GM19023 (cell line): ENCODE measurements at regions not wholly inside any gene's neighbourhood (a gene's known extent, or its start where the extent isn't known, plus 50 kb on each side); places are given as distances from the start of the nearest gene placed in this dataset.
"Not testable (repeated sequence)": the region's sequence is repeated elsewhere in the genome, so short reads cannot be mapped to it uniquely, and the experiment has no call there.

ENCODE experiments used
- ATAC-seq: cut with Tn5 transposase; IDR thresholded peaks from one replicate; pipeline ENCODE4 v1.9.1; 2021; ENCODE audit warnings: mild to moderate bottlenecking, moderate library complexity; ENCODE audit not compliant: unreplicated experiment

DNA sequence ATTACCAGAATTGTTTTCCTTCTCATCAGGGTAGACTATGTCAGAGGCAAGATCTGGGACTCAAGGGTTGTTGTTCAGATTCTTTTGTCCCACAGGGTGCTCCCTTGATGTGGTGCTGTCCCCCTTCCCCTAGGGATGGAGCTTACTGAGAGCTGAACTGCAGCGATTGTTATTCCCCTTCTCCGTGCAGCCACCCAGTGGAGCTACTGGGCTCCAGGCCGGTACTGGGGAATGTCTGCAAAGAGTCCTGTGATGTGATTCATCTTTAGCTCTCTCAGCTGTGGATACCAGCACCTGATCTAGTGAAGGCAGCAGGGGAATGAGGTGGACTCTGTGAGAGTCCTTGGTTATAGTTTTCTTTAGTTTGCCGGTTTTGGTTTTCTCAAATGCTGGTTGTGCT is 247.4 kb upstream of the HAND2 start:
- no peak for ATAC-seq

DNA sequence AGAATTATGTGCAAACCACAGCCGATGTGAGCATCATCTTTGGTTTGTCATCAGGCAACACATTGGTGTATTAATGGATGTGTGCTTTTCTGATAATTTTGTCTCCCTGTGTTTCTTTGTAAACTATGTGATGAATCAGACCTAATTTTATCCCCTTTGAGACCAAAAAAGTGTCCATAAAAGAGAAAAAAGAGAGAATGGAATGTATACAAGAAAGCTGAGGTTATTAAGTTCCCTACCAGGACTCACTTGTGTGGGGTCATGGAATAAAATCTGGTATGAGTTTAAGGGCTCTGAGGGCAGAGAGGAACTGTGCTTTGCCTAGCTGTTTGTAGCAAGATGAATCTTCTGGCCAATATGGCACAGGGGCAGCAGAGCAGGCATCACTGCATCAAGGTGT is 239.5 kb upstream of the HAND2 start:
- ATAC-seq, result no peak

GRCh38 chr4:173767650-173768049 is 237.6 kb upstream of the HAND2 start:
- ATAC-seq, result no peak

DNA sequence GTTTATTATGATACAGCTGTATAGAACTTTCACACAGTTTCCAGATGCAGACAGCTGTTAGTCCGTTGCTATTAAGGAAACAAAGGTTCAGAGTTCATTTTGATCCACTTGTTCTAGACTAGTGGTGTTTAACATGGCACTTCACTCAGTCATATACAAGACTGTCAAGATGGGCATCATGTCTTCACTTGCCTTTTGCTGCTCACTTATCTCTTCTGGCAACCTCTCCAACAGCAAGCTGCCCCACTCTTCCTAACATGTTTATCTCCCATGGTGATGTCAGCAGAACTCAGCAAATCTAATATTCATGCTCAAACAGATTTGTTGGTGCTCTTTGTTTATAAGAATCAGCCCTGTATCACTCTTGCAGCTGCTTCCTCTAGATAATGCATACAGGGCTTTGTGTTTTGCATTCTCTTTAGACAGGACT is 236.2 kb upstream of the HAND2 start:
- ATAC-seq, result no peak

GRCh38 chr4:173765751-173766150 is 235.7 kb upstream of the HAND2 start:
- no peak for ATAC-seq

DNA sequence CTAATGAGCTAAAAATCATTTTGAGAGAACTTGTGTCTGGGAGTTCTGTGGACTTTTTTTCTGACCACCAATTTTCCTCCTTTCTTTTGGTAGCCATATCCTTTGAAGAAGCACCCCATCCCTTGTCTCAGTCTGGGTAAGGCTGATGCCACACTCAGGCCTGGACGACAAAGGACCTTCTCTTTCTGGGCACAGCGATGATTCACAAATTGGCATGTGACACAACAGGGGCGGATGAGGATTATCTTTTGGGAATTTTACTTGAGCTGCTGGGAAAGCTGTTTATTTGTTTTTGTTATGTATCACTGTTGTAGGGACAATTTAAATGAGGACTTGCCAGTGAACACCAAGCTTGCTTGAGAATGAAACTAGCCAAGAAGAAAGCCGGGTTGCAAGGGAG is 233.4 kb upstream of the HAND2 start:
- no peak for ATAC-seq

- no peak for ATAC-seq
These were observed 231.9 kb upstream of the HAND2 start for GRCh38 chr4:173761938-173762337.

DNA sequence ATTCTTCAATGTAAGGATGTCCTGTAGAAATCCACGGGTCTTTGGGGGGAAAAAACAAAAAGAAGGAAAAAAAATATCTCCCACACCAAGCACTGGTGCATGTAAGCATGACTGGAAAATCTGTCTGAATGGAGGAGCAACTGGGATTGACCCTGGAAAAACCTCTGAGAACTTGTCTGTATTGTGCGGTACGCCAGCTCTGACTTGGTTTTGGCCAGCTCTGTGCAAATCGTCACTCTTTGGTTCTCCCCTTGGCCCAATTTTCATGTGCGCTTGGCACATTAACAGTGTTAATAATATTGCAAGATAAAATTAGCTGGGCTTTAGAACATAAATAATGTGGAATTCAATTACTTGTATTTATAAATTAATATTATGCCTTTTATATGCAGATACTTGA is 231.2 kb upstream of the HAND2 start:
- ATAC-seq, result no peak

DNA sequence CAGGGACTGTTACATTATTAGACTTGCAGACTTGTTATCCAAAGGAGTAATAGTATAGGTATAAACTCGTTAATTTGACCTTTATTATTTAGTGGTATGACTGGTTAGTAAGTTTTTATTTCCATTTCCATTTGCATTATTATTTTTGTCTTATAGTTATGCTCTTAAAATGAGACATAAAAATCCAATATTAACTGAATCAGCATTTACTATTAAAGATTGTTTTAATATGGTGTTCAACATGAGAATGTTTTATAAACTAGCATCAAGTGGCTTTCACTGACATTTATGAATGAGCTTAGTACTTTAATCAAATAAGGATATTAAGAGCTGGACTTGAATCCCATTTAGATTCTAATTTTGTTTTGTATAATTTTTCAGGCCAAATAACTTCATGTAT is 228.1 kb upstream of the HAND2 start:
- no peak for ATAC-seq

DNA sequence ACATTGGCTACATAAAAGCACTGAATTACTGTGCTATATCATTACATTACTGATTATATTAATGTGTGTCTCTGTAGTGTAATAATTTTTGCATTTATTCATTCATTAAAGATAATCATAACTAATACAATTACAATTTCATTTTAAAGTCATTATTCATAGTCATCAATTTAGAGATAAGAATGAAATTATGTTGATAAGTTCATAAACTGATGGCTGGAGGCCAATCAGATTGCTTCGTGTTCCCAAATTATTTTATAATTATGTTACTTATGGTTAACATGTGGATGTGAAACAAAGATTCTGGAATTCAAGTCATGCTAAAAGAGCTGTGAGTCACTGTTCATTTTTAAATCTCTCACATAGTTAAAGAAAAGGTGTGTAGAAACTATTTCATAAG is 223.4 kb upstream of the HAND2 start:
- ATAC-seq, result no peak

DNA sequence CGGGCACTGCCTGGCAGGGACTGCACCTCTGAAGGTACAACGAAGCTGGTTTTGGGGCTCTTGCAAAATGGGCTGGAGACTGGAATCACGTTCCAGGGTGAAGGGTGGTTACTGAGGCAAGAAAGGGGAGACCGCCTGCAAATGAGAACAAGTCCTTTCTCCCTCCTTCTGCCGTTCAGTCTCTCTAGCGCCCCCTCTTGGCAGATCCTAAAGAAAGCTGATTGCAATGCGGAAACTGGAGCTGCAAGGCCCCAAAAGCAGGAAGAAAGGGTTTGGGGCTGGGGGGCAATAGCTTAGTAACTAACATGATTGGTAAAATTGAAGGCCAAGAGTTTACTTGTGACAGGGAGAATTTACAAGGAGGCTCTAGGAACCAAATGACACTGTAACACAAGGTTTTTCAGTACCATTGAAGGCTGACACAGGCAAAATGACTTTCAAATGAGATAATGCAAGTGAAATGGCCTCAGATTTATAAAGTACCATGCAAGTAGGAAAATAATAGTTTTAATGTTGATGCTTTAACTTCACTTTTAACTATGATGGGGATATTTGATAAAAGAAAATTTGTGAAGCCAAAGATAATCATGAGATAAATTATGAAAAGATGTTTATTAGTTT is 222.7 kb upstream of the HAND2 start:
- ATAC-seq, result no peak

GRCh38 chr4:173748353-173748752 is 218.3 kb upstream of the HAND2 start:
- no peak for ATAC-seq

- no peak for ATAC-seq
These were observed 217.7 kb upstream of the HAND2 start for GRCh38 chr4:173747537-173748257.

GRCh38 chr4:173746424-173746823 is 216.4 kb upstream of the HAND2 start:
- ATAC-seq, result no peak

- ATAC-seq, result no peak
These were observed 215.7 kb upstream of the HAND2 start for GRCh38 chr4:173745765-173746164.

GRCh38 chr4:173736840-173737239 is 206.8 kb upstream of the HAND2 start:
- ATAC-seq, result no peak

DNA sequence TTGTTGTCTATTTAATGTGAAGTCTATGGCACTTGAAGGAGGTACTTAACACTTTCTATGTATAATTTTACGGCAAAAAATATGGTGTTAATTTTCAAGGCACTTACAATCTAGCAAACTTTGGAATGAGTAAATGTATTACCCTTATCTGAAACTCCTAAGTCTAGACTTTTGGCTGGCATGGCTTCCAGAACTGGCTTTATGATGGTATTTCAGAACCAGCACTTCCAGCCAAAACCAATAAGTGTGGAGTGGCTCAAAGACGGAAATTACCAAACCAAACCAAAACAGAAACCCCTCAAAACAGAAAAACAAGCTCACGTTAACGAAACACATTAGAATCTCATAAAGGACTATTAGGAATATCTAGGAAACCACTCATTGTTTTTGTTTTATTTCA is 205.6 kb upstream of the HAND2 start:
- no peak for ATAC-seq

GRCh38 chr4:173735049-173735448 is 205.0 kb upstream of the HAND2 start:
- ATAC-seq, result no peak

DNA sequence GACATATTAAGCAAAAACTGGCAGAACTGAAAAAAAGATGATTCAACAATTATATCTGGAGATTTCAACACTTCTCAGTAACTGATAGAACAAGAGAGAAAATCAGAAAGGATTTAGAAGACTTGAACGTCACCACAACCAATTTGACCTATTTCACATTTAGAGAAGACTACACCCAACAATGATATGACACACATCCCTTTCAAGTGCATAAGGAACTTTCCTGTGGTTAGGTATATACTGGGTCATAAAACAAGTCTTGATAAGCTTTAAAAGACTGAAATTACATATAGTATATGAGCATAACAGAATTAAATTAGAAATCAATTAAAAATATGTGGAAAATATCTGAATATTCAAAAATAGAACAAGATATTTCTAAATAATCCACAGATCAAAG is 201.2 kb upstream of the HAND2 start:
- no peak for ATAC-seq

DNA sequence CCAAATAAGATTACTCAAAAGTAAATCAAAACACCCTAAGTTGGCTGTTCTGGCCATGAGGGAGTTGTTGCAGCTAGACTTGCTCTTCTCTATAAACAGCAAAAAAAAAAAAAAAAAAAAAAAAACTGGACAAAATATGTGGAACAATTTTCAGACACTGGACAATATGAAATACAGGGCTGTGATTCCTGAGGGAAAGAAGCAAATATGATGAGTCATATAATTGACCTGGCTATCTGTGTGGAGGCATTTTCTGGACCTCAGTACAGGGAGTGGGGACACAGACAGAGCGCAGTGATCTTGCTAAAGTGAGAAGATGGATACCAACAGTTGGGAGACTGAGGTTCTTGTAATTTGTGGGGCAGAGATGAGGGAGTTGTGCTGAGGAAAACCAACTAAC is 192.0 kb upstream of the HAND2 start:
- ATAC-seq, result no peak

- ATAC-seq, result not testable (repeated sequence)
These were observed 188.5 kb upstream of the HAND2 start for GRCh38 chr4:173718504-173718903.

DNA sequence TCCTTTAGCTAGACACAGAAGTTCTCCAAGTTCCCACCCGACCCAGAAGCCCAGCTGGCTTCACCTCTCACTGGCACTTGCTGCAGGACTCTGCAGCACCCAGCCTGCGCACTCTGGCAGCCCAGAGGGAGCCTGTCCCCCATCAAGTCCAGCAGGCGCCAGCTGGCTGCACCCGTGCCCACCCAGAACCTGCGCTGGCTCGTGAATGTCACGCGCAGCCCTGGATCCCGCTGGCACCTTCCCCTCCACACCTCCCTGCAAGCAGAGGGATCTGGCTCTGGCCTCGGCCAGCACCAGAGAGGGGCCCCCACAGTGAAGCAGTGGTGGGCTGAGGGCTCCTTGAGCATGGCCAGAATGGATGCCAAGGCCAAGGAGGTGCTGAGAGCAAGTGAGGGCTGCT is 187.6 kb upstream of the HAND2 start:
- no peak for ATAC-seq

DNA sequence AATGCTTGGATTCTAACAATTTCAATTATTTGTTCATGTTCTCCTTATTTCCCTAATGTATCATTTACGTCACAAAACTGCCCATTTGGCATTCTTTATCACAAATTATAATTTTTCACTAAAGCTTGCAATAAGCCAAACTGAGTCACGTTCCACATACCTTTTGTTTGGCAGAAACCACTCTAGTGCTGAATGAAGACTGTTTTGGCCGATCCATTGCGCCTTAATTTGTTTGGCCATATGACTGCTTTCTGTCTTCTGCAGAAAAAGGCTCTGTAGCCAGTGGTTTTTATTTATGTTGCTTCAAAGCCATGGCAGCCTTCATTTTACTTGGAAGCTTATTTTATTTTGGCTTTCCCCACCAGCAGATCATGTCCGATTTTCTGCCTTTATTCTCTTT is 184.4 kb upstream of the HAND2 start:
- no peak for ATAC-seq
